ENCODE measurements at regions not wholly inside any gene's neighbourhood (a gene's known extent, or its start where the extent isn't known, plus 50 kb on each side); places are given as distances from the start of the nearest gene placed in this dataset.
A peak's percentile ranks its signal among the peaks of the same experiment; 100 is the strongest.
"Not testable (repeated sequence)": the region's sequence is repeated elsewhere in the genome, so short reads cannot be mapped to it uniquely, and the experiment has no call there.

DNA sequence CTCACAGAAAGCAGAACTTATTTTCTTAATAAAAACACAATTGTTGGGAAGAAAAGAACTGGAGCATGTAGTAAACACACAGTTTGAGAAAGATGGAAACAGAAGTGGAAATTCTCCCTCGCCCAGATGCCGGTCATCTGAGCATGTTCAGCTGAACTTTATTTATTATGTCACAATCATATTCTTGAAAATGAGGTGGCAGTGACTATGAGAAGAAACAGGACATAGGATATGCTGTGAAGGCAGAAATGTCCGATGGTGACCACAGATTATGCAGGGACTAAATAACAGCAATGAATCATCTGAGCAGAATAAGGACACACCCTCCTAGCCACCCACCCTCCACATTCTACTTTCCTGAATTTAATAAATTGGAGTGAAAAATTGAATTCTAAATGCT is 425.3 kb upstream of the NOX3 start:
- DNase-seq, result no peak
- Histone ChIP-seq H3K27me3 (ENCODE audit: control insufficient read depth, insufficient read depth, low read length) (no peaks in the 10 kb centered on the region), H3K36me3 (replicated peaks; ENCODE audit: control insufficient read depth, insufficient read depth, low read length) (no peaks in the 10 kb centered on the region), H3K4me3 (ENCODE audit: insufficient read depth, low read depth, low read length) (no peak overlapping the region)

DNA sequence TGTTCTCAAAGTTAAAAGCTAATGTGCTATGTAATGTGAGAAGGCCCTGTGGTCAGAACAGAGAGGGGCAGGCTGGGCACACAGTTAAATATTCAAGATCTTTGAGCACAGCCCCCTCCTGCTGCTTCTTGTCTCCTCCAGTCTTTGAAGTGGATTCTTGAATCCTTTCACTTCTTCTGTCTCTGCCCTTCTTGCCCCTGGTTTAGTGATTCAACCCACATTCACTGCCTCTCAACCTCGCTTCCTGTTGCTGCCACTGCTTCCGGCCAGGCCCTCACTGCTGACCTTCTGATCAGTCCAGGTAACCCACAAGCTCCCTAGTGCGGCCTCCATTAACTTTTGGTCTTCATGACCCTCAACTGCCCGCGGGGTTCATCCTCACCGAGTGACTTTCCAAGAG is 417.3 kb upstream of the NOX3 start:
- peak; percentile 21 for DNase-seq
- H3K36me3 ChIP-seq (replicated peaks; ENCODE audit: control insufficient read depth, insufficient read depth, low read length), result no peaks in the 10 kb centered on the region

DNA sequence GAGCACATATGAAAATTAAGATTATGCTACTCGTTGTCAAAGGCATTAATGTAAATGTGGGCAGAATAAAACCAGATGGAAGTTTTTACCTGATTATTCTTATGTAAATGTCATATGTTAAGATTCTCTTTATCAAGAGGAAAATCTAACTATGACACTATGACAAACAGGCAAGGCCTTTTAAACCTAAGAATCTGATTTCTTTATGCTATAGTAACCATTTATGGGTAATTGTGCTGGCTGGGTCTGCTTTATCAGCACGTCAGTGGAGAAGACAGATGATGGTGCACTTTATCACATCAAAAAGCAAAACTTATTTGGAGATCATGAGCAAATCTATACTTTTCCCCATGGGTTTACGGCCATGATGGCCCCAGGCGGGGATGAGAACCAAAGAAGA is 412.0 kb upstream of the NOX3 start:
- H3K27me3 ChIP-seq (ENCODE audit: control insufficient read depth, insufficient read depth, low read length), result no peaks in the 10 kb centered on the region
- H3K4me3 ChIP-seq (ENCODE audit: insufficient read depth, low read depth, low read length), result no peak overlapping the region
- no peak for DNase-seq

More for the DNA sequence above, 417.3 kb upstream of the NOX3 start:
- Histone ChIP-seq H3K4me3 (ENCODE audit: insufficient read depth, low read depth, low read length) (no peak overlapping the region), H3K27me3 (ENCODE audit: control insufficient read depth, insufficient read depth, low read length) (no peaks in the 10 kb centered on the region)

DNA sequence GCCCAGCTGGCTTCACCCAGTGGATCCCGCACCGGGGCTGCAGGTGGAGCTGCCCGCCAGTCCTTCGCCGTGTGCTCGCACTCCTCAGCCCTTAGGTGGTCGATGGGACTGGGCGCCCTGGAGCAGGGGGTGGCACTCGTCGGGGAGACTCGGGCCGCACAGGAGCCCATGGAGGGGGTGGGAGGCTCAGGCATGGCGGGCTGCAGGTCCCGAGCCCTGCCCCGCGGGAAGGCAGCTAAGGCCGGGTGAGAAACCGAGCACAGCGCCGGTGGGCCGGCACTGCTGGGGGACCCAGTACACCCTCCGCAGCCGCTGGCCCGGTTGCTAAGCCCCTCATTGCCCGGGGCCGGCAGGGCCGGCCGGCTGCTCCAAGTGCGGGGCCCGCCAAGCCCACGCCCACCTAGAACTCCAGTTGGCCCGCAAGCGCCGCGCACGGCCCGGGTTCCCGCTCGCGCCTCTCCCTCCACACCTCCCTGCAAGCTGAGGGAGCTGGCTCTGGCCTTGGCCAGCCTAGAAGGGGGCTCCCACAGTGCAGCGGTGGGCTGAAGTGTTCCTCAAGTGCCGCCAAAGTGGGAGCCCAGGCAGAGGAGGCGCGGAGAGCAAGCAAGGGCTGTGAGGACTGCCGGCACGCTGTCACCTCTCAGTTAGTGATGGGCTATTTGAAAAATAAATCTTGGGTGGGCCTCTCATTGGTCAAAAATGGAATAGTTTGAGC is 411.2 kb upstream of the NOX3 start:
- H3K4me3 ChIP-seq (ENCODE audit: insufficient read depth, low read depth, low read length); H3K36me3 ChIP-seq (replicated peaks; ENCODE audit: control insufficient read depth, insufficient read depth, low read length); DNase-seq; H3K27me3 ChIP-seq (ENCODE audit: control insufficient read depth, insufficient read depth, low read length): not testable (repeated sequence)

More for the DNA sequence above, 412.0 kb upstream of the NOX3 start:
- no peaks in the 10 kb centered on the region for H3K36me3 ChIP-seq (replicated peaks; ENCODE audit: control insufficient read depth, insufficient read depth, low read length)

DNA sequence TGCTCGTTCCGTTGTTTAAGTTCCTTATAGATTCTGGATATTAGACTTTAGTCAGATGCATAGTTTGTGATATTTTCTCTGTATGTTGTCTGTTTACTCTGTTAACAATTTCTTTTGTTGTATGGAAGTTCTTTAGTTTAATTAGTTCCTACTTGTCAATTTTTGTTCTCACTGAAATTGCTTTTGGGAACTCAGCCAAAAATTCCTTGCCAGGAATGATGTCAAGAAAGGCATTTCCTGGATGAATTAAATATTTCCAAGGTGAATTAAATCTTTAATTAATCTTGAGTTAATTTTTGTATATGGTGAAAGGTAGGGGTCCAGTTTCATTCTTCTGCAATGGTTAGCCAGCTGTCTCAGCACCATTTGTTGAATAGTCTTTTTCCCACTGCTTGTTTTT is 406.2 kb upstream of the NOX3 start:
- DNase-seq, result no peak
- no peak overlapping the region for H3K4me3 ChIP-seq (ENCODE audit: insufficient read depth, low read depth, low read length)
- H3K27me3 ChIP-seq (ENCODE audit: control insufficient read depth, insufficient read depth, low read length), result no peaks in the 10 kb centered on the region
- H3K36me3 ChIP-seq (replicated peaks; ENCODE audit: control insufficient read depth, insufficient read depth, low read length), result no peaks in the 10 kb centered on the region

DNA sequence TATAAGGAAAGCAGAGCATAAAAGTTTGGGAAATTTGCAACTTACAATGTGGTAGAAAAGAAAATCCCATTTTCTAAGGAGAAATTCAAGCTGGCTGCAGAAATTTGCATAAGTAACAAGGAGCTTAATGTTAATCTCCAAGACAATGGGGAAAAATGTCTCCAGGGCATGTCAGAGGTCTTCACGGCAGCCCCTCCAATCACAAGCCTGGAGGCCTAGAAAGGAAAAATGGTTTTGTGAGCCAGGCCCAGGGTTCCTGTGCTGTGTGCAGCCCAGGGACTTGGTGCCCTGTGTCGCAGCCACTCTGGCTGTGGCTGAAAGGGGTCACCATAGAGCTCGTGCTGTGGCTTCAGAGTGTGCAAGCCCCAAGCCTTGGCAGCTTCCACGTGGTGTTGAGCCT is 403.3 kb upstream of the NOX3 start:
- not testable (repeated sequence) for DNase-seq

DNA sequence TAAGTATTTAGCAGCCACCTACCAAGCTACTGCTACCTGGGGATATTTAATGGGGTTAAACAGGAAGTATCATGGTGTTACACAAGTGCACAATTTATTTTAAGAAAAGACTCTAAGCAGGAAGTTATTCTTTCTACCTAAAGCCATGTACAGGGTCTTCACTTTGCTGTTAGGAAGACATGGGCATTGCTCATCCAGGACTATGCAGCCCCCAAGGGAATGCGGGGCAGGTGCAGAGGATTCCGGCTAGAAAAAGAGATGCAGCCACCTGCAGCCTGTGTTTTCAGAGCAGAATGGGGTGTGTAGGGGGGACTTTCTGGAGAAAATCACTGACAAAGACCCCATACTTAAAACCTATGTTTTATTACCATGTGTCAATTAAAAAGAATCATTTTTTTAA is 399.1 kb upstream of the NOX3 start:
- H3K27me3 ChIP-seq (ENCODE audit: control insufficient read depth, insufficient read depth, low read length), result no peaks in the 10 kb centered on the region
- H3K36me3 ChIP-seq (replicated peaks; ENCODE audit: control insufficient read depth, insufficient read depth, low read length), result no peaks in the 10 kb centered on the region
- no peak for DNase-seq
- no peak overlapping the region for H3K4me3 ChIP-seq (ENCODE audit: insufficient read depth, low read depth, low read length)

More for the DNA sequence above, 403.3 kb upstream of the NOX3 start:
- H3K4me3 ChIP-seq (ENCODE audit: insufficient read depth, low read depth, low read length); H3K36me3 ChIP-seq (replicated peaks; ENCODE audit: control insufficient read depth, insufficient read depth, low read length); H3K27me3 ChIP-seq (ENCODE audit: control insufficient read depth, insufficient read depth, low read length): not testable (repeated sequence)

DNA sequence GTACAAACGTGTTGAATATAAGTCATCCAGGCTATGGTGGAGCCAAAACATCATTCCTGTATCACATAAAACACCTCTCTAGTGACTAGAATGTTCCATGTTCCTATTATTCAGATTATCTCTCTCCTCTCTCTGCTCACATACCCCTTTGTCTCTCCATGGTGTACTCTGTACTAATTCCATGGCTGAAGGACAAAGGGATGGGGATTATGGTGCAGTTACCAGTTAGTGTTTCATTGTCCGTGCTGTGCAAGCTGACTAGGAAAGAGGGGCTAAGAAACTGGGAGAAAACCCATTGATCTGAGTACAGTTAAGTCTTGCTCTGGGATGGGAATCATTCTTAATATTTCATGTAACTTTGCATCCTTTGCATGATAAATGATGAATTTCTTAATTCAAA is 397.4 kb upstream of the NOX3 start:
- no peak for DNase-seq
- no peak overlapping the region for H3K4me3 ChIP-seq (ENCODE audit: insufficient read depth, low read depth, low read length)
- no peaks in the 10 kb centered on the region for H3K27me3 ChIP-seq (ENCODE audit: control insufficient read depth, insufficient read depth, low read length)
- no peaks in the 10 kb centered on the region for H3K36me3 ChIP-seq (replicated peaks; ENCODE audit: control insufficient read depth, insufficient read depth, low read length)

DNA sequence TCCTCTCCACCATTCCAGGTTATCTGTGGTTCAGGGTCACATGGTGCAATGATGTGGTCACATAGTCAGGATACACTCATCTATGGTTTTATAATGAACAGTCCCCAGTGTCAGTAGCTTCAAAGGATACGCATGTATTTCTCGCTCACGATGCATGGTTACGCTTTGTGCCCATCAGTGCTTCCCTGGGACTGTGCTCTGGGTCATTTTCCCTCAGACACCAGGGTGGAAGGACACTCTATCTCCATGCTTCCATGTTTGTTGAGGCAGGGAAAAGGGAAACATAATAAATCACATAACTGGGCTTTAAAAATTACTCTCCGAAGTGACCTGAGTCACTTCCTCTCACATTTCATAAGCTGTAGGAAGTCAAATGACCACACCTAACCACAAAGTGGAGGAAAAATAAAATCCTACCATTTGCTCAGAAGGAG is 394.8 kb upstream of the NOX3 start:
- no peak for DNase-seq
- H3K27me3 ChIP-seq (ENCODE audit: control insufficient read depth, insufficient read depth, low read length), result no peaks in the 10 kb centered on the region
- no peaks in the 10 kb centered on the region for H3K36me3 ChIP-seq (replicated peaks; ENCODE audit: control insufficient read depth, insufficient read depth, low read length)
- no peak overlapping the region for H3K4me3 ChIP-seq (ENCODE audit: insufficient read depth, low read depth, low read length)

DNA sequence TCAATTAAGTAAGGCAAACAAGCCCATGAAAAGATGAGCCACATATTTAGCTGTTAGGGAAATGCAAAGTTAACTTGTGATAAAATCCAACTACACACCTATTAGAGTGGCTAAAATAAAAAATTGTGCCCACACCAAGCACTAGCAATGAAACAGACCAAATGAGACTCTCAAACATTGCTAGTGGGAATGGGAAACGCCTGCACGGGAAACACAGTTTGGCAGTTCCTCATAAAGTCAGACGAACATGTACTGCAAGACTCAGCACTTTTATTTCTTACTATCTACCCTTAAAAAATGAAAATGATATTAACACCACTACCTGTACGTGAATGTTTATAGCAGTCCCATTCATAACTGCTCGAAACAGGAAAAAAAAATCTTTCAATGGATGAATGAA is 392.1 kb upstream of the NOX3 start:
- Histone ChIP-seq H3K27me3 (ENCODE audit: control insufficient read depth, insufficient read depth, low read length) (no peaks in the 10 kb centered on the region), H3K36me3 (replicated peaks; ENCODE audit: control insufficient read depth, insufficient read depth, low read length) (no peaks in the 10 kb centered on the region), H3K4me3 (ENCODE audit: insufficient read depth, low read depth, low read length) (no peak overlapping the region)
- DNase-seq, result no peak

DNA sequence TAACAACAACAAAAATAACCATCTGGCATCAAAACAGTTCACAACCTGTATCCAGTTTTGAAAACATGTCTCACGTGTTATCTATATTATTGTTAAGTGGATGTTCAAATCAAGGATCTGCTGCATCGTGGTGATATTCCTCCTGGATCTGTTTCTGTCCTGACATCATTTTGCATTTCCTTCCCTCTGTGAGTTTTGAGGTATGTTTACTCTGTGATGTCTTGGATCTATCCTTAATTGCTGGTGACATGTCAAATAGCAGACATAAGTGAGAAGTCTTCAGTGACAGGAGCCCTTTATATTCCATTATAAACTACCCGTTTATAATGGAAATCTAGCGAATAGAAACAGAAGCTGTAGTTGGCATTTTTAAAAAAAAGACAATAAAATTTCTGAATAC is 381.8 kb upstream of the NOX3 start:
- H3K36me3 ChIP-seq (replicated peaks; ENCODE audit: control insufficient read depth, insufficient read depth, low read length), result no peaks in the 10 kb centered on the region
- DNase-seq, result no peak
- no peak overlapping the region for H3K4me3 ChIP-seq (ENCODE audit: insufficient read depth, low read depth, low read length)
- no peaks in the 10 kb centered on the region for H3K27me3 ChIP-seq (ENCODE audit: control insufficient read depth, insufficient read depth, low read length)

DNA sequence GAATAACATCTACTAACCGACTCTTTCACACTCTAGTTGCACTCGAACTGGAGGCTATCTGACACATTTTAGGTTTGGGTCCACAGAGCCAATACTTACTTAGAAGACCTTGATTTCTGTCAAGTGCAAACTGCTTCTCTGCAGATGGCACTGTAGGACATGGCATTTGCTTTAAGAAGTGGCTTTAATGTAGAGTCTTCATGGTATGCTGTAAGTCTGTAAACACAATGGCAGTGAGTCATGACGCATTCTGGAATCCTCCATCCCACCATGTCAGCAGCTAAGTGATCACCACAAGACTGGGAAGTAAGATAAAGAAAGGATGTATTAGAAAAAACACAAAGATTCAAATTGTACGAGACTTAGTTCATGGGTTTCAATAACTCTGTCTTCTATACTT is 377.0 kb upstream of the NOX3 start:
- H3K36me3 ChIP-seq (replicated peaks; ENCODE audit: control insufficient read depth, insufficient read depth, low read length), result no peaks in the 10 kb centered on the region
- H3K27me3 ChIP-seq (ENCODE audit: control insufficient read depth, insufficient read depth, low read length), result no peaks in the 10 kb centered on the region
- no peak for DNase-seq
- H3K4me3 ChIP-seq (ENCODE audit: insufficient read depth, low read depth, low read length), result no peak overlapping the region

DNA sequence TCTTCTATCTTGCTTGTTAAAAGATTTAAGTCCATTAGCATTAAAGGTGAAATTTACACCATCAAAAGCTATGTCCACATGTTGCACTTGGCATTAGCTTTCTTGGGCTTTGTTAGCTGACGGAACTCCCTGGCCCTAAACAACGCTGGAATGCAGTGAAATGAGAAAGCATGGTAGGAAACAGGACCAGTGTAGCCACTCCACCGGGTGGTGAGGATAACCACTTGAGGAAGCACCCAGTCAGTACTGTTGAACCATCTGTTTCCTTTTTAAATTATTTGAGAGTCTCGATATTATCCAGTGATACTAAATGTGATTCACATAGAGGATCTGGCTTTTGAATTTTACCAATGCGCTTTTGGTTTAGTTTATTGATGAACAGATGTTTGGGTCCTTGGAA is 374.9 kb upstream of the NOX3 start:
- no peak for DNase-seq
- H3K36me3 ChIP-seq (replicated peaks; ENCODE audit: control insufficient read depth, insufficient read depth, low read length), result no peaks in the 10 kb centered on the region
- H3K4me3 ChIP-seq (ENCODE audit: insufficient read depth, low read depth, low read length), result no peak overlapping the region
- H3K27me3 ChIP-seq (ENCODE audit: control insufficient read depth, insufficient read depth, low read length), result no peaks in the 10 kb centered on the region

DNA sequence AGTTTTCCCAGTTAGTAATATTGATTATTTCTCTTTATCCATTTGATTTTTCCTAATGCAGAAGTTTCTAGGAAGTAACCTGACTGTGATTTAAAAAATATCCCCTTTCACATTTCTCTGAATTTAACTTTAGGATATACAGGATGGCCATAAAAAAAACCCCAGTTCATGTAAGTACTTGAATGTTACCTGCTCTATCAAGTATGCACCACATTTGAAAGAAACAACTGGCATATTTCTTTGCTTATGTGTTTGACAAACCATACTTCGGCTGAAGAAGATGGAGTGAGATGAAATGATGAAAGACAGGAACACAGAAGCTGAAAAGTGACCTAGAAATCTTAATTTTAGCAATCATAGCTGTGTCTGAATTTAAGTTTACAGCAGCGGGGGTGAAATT is 374.0 kb upstream of the NOX3 start:
- Histone ChIP-seq H3K27me3 (ENCODE audit: control insufficient read depth, insufficient read depth, low read length) (no peaks in the 10 kb centered on the region), H3K4me3 (ENCODE audit: insufficient read depth, low read depth, low read length) (no peak overlapping the region), H3K36me3 (replicated peaks; ENCODE audit: control insufficient read depth, insufficient read depth, low read length) (no peaks in the 10 kb centered on the region)
- DNase-seq, result no peak

DNA sequence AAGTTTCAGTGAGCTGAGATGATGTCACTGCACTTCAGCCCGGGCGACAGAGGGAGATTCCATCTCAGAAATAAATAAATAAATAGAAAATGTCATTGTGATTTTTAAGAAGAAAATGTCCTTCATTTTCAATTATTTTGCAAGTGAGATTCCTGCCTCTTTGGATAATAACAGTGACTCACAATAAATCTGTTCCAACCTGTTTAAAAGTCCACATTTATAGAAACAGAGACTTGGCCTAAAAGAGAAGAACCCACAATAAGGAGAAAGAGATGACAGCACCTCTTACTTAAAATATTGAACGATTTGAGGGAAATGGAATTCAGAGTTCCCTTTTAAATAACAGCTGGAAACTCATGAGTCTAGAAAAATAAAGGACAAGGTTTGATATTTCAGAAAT is 373.4 kb upstream of the NOX3 start:
- no peak for DNase-seq
- Histone ChIP-seq H3K36me3 (replicated peaks; ENCODE audit: control insufficient read depth, insufficient read depth, low read length) (no peaks in the 10 kb centered on the region), H3K27me3 (ENCODE audit: control insufficient read depth, insufficient read depth, low read length) (no peaks in the 10 kb centered on the region), H3K4me3 (ENCODE audit: insufficient read depth, low read depth, low read length) (no peak overlapping the region)

DNA sequence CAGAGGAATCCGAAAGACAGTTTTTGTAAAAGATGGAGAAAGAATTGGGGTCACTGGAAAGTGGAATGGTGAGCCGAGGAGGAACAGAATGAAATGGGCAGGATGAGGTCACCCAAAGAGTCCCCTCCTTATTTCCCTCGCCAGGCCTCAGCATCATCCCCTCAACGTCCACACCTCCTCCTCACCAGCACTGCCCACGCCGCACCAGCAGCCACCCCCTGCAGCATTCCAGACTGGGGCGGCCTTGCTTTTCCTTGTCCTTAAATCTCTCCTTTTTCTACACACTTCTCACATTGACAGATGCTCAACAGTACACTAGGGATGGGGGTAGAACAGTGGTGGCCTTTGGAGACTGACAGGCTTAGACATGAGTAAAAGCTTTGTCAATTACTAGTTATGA is 363.1 kb upstream of the NOX3 start:
- no peak for DNase-seq
- Histone ChIP-seq H3K4me3 (ENCODE audit: insufficient read depth, low read depth, low read length) (no peak overlapping the region), H3K27me3 (ENCODE audit: control insufficient read depth, insufficient read depth, low read length) (no peaks in the 10 kb centered on the region), H3K36me3 (replicated peaks; ENCODE audit: control insufficient read depth, insufficient read depth, low read length) (no peaks in the 10 kb centered on the region)

All from H7 (cell line).